HPDE6-E6E7 (cell line): ENCODE measurements at regions not wholly inside any gene's neighbourhood (a gene's known extent, or its start where the extent isn't known, plus 50 kb on each side); places are given as distances from the start of the nearest gene placed in this dataset.
"Not testable (repeated sequence)": the region's sequence is repeated elsewhere in the genome, so short reads cannot be mapped to it uniquely, and the experiment has no call there.

Source experiments
- DNase-seq: peaks from one replicate; pipeline ENCODE4 v3.0.0; 2011; ENCODE audit warnings: missing footprints; ENCODE audit errors: extremely low spot score

- DNase-seq: not testable (repeated sequence)
These were observed 146.6 kb upstream of the GRK3 start for GRCh38 chr22:25417826-25418225.

GRCh38 chr22:25419247-25420113, 145.0 kb upstream of the GRK3 start:
- no peak for DNase-seq

GRCh38 chr22:25420114-25420441, 144.4 kb upstream of the GRK3 start:
- not testable (repeated sequence) for DNase-seq

- DNase-seq: no peak
These were observed 144.0 kb upstream of the GRK3 start for GRCh38 chr22:25420471-25420924.

GRCh38 chr22:25420925-25421904, 143.3 kb upstream of the GRK3 start:
- DNase-seq: no peak

GRCh38 chr22:25426530-25427308, 137.8 kb upstream of the GRK3 start:
- not testable (repeated sequence) for DNase-seq

GRCh38 chr22:25431637-25432342, 132.7 kb upstream of the GRK3 start:
- DNase-seq: not testable (repeated sequence)

GRCh38 chr22:25433381-25433970, 131.0 kb upstream of the GRK3 start:
- DNase-seq: not testable (repeated sequence)

GRCh38 chr22:25437414-25438160, 126.9 kb upstream of the GRK3 start:
- DNase-seq: no peak

- no peak for DNase-seq
These were observed 117.3 kb upstream of the GRK3 start for GRCh38 chr22:25447067-25447685.

- peak; percentile 97 for DNase-seq
These were observed 116.6 kb upstream of the GRK3 start for GRCh38 chr22:25447686-25448434.

- DNase-seq: no peak
These were observed 115.9 kb upstream of the GRK3 start for GRCh38 chr22:25448435-25449051.

- DNase-seq: no peak
These were observed 114.6 kb upstream of the GRK3 start for GRCh38 chr22:25449781-25450317.

- no peak for DNase-seq
These were observed 112.9 kb upstream of the GRK3 start for GRCh38 chr22:25451480-25452114.

- no peak for DNase-seq
These were observed 112.3 kb upstream of the GRK3 start for GRCh38 chr22:25452116-25452700.

GRCh38 chr22:25453058-25453457, 111.4 kb upstream of the GRK3 start:
- DNase-seq: no peak

GRCh38 chr22:25453557-25453956, 110.9 kb upstream of the GRK3 start:
- DNase-seq: no peak
